ENCODE measurements at regions not wholly inside any gene's neighbourhood (a gene's known extent, or its start where the extent isn't known, plus 50 kb on each side); places are given as distances from the start of the nearest gene placed in this dataset.

GRCh38 chr9:79015951-79016350, 555.8 kb upstream of the TLE4 start:
- TF ChIP-seq KDM1A (IDR thresholded peaks at IDR 0.05; ENCODE audit: low read depth): no peak
- TF ChIP-seq ATOH8 (CRISPR knock-in tag; IDR thresholded peaks at IDR 0.05; ENCODE audit: low read depth): no peak
- no peak for TF ChIP-seq EP300 (IDR thresholded peaks at IDR 0.05)
- no peak for TF ChIP-seq CTCF (IDR thresholded peaks at IDR 0.05)
- no peak for TF ChIP-seq MAX (IDR thresholded peaks at IDR 0.05)
- TF ChIP-seq, protein P1, sequence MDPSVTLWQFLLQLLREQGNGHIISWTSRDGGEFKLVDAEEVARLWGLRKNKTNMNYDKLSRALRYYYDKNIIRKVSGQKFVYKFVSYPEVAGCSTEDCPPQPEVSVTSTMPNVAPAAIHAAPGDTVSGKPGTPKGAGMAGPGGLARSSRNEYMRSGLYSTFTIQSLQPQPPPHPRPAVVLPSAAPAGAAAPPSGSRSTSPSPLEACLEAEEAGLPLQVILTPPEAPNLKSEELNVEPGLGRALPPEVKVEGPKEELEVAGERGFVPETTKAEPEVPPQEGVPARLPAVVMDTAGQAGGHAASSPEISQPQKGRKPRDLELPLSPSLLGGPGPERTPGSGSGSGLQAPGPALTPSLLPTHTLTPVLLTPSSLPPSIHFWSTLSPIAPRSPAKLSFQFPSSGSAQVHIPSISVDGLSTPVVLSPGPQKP (IDR thresholded peaks at IDR 0.05; ENCODE audit: low read depth, low read length): no peak
- no peak for TF ChIP-seq POLR2A (IDR thresholded peaks at IDR 0.05; ENCODE audit: low read length)
- TF ChIP-seq CEBPB (IDR thresholded peaks at IDR 0.05): no peak
- no peak for TF ChIP-seq SMC3 (IDR thresholded peaks at IDR 0.05)
- no peak for TF ChIP-seq ZFP36 (IDR thresholded peaks at IDR 0.05; ENCODE audit: borderline replicate concordance, partially characterized antibody)
- no peak for TF ChIP-seq CHD4 (IDR thresholded peaks at IDR 0.05; ENCODE audit: borderline replicate concordance)
- TF ChIP-seq TP53 (CRISPR knock-in tag; IDR thresholded peaks at IDR 0.05): no peak
